ENCODE measurements at regions not wholly inside any gene's neighbourhood (a gene's known extent, or its start where the extent isn't known, plus 50 kb on each side); places are given as distances from the start of the nearest gene placed in this dataset.

GRCh38 chr6:155980768-155981079 is 525.1 kb upstream of the NOX3 start:
- TF ChIP-seq CTCF (IDR thresholded peaks at IDR 0.05; ENCODE audit: low read length) (no peak), EZH2 (optimal IDR thresholded peaks at IDR 0.05; ENCODE audit: low read depth, low read length) (no peak), EZH2phosphoT487 (IDR thresholded peaks at IDR 0.05; ENCODE audit: low read length) (no peak)
